ENCODE measurements at regions not wholly inside any gene's neighbourhood (a gene's known extent, or its start where the extent isn't known, plus 50 kb on each side); places are given as distances from the start of the nearest gene placed in this dataset.

GRCh38 chr10:4068629-4069028 lies 283.6 kb upstream of the KLF6 start (continued):
- TF ChIP-seq ZNF529 (tag by site-specific recombination; IDR thresholded peaks at IDR 0.05; ENCODE audit: insufficient replicate concordance) (no peak), ZNF530 (tag by site-specific recombination; IDR thresholded peaks at IDR 0.05; ENCODE audit: low read depth) (no peak), ZBTB17 (tag by site-specific recombination; IDR thresholded peaks at IDR 0.05) (no peak), ZNF221 (tag by site-specific recombination; IDR thresholded peaks at IDR 0.05; ENCODE audit: borderline replicate concordance) (no peak), ZEB2 (tag by site-specific recombination; IDR thresholded peaks at IDR 0.05) (no peak)

- POLR2A ChIA-PET = no interaction called here
- CTCF ChIA-PET = no interaction called here
- no peak for TF ChIP-seq ZSCAN30 (tag by site-specific recombination; IDR thresholded peaks at IDR 0.05)
- TF ChIP-seq ZNF221 (tag by site-specific recombination; IDR thresholded peaks at IDR 0.05; ENCODE audit: borderline replicate concordance) = no peak
- peak; percentile 16; the same call in 1 of the 2 replicates for TF ChIP-seq ZNF629 (tag by site-specific recombination; IDR thresholded peaks at IDR 0.05)
- TF ChIP-seq MZF1 (tag by site-specific recombination; IDR thresholded peaks at IDR 0.05; ENCODE audit: borderline replicate concordance) = peak; percentile 20
- TF ChIP-seq OVOL3 (tag by site-specific recombination; IDR thresholded peaks at IDR 0.05) = 0 out of 2 replicates have a peak, but pooled peaks have one; percentile 15
- no peak for TF ChIP-seq ZNF548 (tag by site-specific recombination; IDR thresholded peaks at IDR 0.05)
- no peak for TF ChIP-seq ZNF18 (tag by site-specific recombination; IDR thresholded peaks at IDR 0.05)
- TF ChIP-seq SP7 (tag by site-specific recombination; IDR thresholded peaks at IDR 0.05) = peak; percentile 52; the same call in 1 of the 2 replicates
- TF ChIP-seq ZEB2 (tag by site-specific recombination; IDR thresholded peaks at IDR 0.05) = peak; percentile 62
- TF ChIP-seq ZNF843 (tag by site-specific recombination; IDR thresholded peaks at IDR 0.05) = 0 out of 2 replicates have a peak, but pooled peaks have one; percentile 27
- no peak for TF ChIP-seq ZNF660 (tag by site-specific recombination; IDR thresholded peaks at IDR 0.05)
- 0 out of 2 replicates have a peak, but pooled peaks have one; percentile 3 for TF ChIP-seq TRIM28 (IDR thresholded peaks at IDR 0.05; ENCODE audit: borderline replicate concordance, low read length)
- no peak for TF ChIP-seq ELK4 (IDR thresholded peaks at IDR 0.05; ENCODE audit: borderline replicate concordance, low read depth, low read length)
- TF ChIP-seq IKZF3 (tag by site-specific recombination; IDR thresholded peaks at IDR 0.05) = no peak
- TF ChIP-seq KLF17 (tag by site-specific recombination; IDR thresholded peaks at IDR 0.05) = no peak
- TF ChIP-seq ZNF677 (tag by site-specific recombination; IDR thresholded peaks at IDR 0.05) = no peak
- TF ChIP-seq HIC1 (tag by site-specific recombination; IDR thresholded peaks at IDR 0.05) = 0 out of 2 replicates have a peak, but pooled peaks have one; percentile 21
- no peak for TF ChIP-seq ZBTB11 (tag by site-specific recombination; conservative IDR thresholded peaks at IDR 0.05; ENCODE audit: low read depth)
- peak; percentile 51 for TF ChIP-seq PRDM10 (tag by site-specific recombination; IDR thresholded peaks at IDR 0.05)
Observed at GRCh38 chr10:4067931-4068561, 283.0 kb upstream of the KLF6 start.

More at GRCh38 chr10:4067931-4068561, 283.0 kb upstream of the KLF6 start:
- peaks cover 10% of the 10 kb centered on the region for H3K4me1 ChIP-seq (ENCODE audit: control insufficient read depth, insufficient read depth, low read length)
- H3K4me3 ChIP-seq (ENCODE audit: low read depth, low read length) = no peak overlapping the region
- no peak overlapping the region; the same call in 1 of the 2 replicates for H3K27ac ChIP-seq (ENCODE audit: extremely low read depth, low read depth, low read length)
- no peaks in the 10 kb centered on the region for H3K9me3 ChIP-seq (ENCODE audit: control insufficient read depth, insufficient read depth, low read depth, low read length)
- no peaks in the 10 kb centered on the region for H3K36me3 ChIP-seq (ENCODE audit: control insufficient read depth in 2 of 2, insufficient read depth in 1 of 2, low read length in 2 of 2)
